ENCODE measurements at regions not wholly inside any gene's neighbourhood (a gene's known extent, or its start where the extent isn't known, plus 50 kb on each side); places are given as distances from the start of the nearest gene placed in this dataset.

GRCh38 chr2:60336442-60337141 is 216.9 kb downstream of the BCL11A start:
- no peak for TF ChIP-seq GATA2 (IDR thresholded peaks at IDR 0.05; ENCODE audit: low read depth, low read length)
- TF ChIP-seq GATA3 (IDR thresholded peaks at IDR 0.05; ENCODE audit: low read depth, low read length) = no peak
